Skeletal muscle cell (primary cell): ENCODE measurements at regions not wholly inside any gene's neighbourhood (a gene's known extent, or its start where the extent isn't known, plus 50 kb on each side); places are given as distances from the start of the nearest gene placed in this dataset.
"Not testable (repeated sequence)": the region's sequence is repeated elsewhere in the genome, so short reads cannot be mapped to it uniquely, and the experiment has no call there.

Experiments used
- DNase-seq: peaks from one replicate; pipeline ENCODE4 v3.0.0-alpha.2; 2010; ENCODE audit warnings: low read depth
- H3K4me3 ChIP-seq: 2 replicates; pipeline ENCODE4 v1.5.1; 2011; ENCODE audit warnings: low read depth, mild to moderate bottlenecking, control low read depth, low read length, moderate library complexity

GRCh38 chr2:122530814-122531213 lies 775.4 kb downstream of the TSN start:
- H3K4me3 ChIP-seq, result no peak overlapping the region
- no peak for DNase-seq

DNA sequence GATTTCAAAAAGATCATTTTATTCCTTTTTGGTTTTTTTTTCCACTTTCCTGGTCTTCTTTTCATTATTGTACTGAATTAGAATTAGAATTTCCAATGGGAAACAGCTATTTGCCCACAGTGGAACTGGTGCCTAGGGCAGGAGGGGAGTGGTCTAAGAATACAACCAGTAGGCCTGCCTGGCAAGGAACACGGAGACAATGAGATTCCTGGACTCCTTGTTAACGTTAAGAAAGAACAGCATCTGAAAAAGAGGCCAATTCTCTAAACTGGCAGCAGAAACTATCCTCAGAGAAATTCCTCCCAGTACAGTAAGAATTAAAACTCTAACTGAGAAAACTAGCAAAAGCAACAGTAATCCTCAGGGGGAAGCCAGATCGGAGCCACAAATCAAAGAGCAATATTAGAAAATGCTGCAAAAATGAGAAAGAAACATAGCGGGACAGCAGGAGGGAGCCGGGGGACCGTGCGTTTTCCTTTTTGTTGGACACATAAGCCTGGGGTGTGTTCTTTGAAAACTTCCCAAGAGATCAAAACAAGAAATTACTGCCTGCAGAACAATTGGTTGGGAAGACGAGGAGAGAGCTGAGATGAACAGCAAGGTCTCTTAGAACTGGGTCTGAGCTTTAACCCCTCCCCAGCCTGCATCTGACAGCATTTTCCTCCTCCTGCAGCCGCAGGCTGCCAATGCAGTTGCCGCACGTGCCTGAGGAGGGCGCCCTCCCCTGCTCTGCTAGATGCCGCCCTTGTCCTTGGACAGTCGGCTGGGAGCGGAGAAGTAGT lies 776.0 kb downstream of the TSN start:
- DNase-seq, result no peak
- no peak overlapping the region for H3K4me3 ChIP-seq

- no peak for DNase-seq
- no peak overlapping the region for H3K4me3 ChIP-seq
Observed at GRCh38 chr2:122532072-122532344, 776.6 kb downstream of the TSN start.

GRCh38 chr2:122532481-122532880 lies 777.0 kb downstream of the TSN start:
- DNase-seq, result no peak
- no peak overlapping the region for H3K4me3 ChIP-seq

DNA sequence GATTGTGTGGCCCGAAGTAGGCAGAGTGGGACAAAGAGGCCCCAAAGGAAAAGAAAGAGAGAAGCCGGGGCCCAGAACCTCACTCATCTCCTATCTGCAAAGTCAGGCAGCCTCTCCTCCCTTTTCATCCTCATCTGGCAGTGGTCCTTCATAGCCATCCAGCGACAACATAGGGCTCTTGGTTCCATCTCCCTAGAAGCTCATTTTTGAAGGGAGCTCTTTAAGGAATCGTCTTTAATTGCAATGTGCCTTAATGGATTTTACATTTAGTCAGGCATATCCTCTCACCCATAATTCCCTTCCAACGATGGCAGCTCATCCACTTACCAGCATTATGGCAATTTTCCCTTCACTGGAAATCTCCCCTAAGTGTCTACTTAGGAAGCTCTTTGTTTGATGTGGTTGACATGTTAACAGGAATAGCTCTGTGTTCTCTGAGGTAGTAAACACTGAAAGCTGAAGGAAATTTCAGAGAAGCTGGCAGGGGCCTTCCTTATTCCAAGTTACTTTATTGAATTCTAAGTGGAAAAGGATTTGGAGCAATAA lies 780.6 kb downstream of the TSN start:
- no peak for DNase-seq
- H3K4me3 ChIP-seq, result no peak overlapping the region

- H3K4me3 ChIP-seq, result no peak overlapping the region
- DNase-seq, result no peak
Observed at GRCh38 chr2:122539311-122539710, 783.9 kb downstream of the TSN start.

DNA sequence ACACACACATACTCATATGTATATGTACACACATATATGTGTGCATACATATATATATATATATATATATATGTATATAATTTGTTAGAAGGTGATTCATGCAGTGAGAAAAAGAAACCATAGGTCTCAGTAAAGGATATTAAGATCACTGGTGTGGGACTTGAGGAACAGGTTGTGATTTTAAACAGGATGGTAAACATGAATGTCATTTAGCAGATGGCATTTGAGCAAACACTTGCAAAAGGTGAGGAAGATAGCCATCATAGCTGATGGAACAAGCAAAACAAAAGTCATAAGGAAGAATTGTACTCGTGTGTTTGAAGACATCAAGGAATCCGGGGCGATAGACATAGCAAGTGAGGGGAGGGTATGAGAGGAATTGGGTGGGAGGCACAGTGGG lies 784.5 kb downstream of the TSN start:
- no peak overlapping the region for H3K4me3 ChIP-seq
- DNase-seq, result no peak

DNA sequence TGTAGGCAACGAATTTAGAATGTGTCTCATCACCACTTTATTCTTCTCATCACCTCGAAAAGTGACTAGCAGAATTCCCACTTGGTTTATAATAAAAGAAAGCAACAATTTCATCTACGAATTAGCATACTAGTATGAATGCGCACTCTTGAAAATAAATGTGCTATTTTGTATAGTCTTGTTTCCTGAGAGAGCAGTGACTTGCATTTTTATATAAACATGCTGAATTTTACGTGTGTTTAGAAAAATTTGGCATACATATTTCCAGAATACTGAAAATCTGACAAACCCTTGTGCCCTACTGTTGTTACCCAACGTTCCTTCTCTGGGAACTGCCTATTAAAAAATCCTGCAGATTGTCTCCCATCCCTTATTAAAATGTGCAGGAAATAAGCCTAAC lies 786.8 kb downstream of the TSN start:
- no peak for DNase-seq

DNA sequence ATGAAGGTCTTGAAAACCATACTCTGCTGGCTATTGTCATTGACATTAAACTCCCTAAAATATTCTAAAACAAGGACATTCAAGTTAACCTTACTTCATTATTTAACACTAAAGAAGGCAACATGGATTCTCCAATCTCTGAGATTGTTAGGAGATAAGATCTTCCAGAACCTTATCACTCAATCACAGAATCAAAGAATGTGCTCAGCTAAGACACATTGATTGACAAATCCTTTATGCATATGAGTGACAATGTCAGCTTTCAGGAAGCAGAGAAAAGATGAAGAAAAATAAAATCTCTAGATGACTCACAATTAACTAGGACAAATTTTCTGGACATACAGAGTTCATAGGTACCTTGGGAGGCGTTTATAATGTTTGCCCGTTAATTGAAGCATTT lies 787.2 kb downstream of the TSN start:
- no peak for DNase-seq
- H3K4me3 ChIP-seq, result no peak overlapping the region

More for the DNA sequence above, 786.8 kb downstream of the TSN start:
- H3K4me3 ChIP-seq, result no peak overlapping the region

DNA sequence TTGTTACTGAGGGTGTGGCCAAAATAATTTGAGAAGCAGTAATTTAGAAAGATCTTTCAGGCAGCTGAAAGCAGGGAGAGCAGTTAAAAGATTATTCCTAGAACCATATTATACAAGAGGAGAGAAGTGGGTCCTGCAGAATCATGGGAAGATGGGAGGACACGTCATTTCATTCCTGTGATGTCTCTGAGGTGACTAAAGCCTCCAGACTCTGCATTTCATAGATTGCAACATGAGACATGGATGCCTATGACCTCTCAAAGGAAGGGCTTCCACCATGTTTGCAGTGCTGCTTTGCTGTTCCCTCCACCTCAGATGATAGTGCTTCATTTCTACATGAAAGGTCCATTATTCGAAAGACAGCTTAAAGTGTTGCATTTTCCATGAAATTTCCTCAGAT lies 788.4 kb downstream of the TSN start:
- DNase-seq, result peak; percentile 25

DNA sequence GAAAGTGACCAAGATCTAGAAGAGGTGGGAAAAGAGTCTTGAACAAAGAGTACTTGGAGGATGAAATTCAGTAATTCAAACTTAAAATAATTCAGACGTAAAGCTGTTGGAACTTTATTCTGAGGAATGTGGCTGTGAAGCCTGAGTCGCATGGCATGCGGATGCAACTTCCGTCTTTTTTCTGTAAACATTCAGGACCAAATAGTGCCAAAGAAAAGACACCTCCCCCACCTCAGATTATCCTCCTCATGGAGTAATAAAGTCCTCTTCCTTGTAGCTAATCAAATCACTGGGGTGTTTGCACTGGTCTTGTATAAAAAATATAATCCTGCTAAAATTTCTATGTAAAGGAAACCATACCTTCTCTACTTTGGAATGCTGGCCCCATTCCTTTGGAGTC lies 790.4 kb downstream of the TSN start:
- H3K4me3 ChIP-seq, result no peak overlapping the region
- DNase-seq, result no peak

More for the DNA sequence above, 788.4 kb downstream of the TSN start:
- H3K4me3 ChIP-seq, result no peak overlapping the region

- no peak overlapping the region for H3K4me3 ChIP-seq
Observed at GRCh38 chr2:122562775-122563174, 807.3 kb downstream of the TSN start.

DNA sequence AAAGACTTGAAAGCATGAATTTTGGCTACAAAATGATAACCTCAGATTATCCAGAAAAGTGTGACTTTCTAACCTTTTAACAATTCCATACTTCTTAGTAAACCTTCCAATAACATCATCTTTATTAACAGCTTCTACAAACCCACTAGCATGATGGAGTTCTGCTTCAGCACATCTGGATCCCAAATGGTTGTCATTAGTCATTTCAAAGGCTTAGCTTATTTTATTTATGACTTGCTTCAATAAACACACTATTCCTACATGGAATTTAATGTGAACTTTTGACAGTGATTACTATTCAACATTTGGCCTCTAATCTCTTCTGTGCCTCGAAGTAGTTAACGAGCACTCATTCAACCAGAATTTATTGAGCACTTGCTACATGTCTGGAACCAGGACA lies 808.3 kb downstream of the TSN start:
- DNase-seq, result no peak
- no peak overlapping the region for H3K4me3 ChIP-seq

More at GRCh38 chr2:122562775-122563174, 807.3 kb downstream of the TSN start:
- DNase-seq, result no peak

DNA sequence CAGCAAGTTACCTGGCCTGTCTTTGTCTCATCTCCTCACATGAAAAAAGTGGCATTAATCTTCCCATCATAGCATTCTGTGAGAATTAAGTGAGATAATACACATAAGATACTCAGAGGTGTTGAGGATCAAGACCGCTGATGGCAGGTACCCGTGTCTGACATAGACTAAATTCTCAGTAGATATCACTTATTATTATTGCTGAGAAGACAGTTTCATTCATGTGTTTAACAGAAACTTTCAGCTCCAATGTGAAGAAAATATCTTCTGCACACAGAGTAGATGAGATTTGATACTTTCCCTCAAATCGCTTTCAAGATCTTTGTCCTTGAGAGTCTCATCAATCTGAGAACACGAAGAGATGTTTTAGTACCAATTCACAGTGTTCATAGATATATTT lies 809.4 kb downstream of the TSN start:
- DNase-seq, result no peak
- H3K4me3 ChIP-seq, result no peak overlapping the region

GRCh38 chr2:122565364-122565763 lies 809.9 kb downstream of the TSN start:
- DNase-seq, result no peak
- no peak overlapping the region for H3K4me3 ChIP-seq

- no peak for DNase-seq
- H3K4me3 ChIP-seq, result no peak overlapping the region
Observed at GRCh38 chr2:122570641-122571040, 815.2 kb downstream of the TSN start.

GRCh38 chr2:122571471-122571870 lies 816.0 kb downstream of the TSN start:
- DNase-seq, H3K4me3 ChIP-seq: not testable (repeated sequence)

DNA sequence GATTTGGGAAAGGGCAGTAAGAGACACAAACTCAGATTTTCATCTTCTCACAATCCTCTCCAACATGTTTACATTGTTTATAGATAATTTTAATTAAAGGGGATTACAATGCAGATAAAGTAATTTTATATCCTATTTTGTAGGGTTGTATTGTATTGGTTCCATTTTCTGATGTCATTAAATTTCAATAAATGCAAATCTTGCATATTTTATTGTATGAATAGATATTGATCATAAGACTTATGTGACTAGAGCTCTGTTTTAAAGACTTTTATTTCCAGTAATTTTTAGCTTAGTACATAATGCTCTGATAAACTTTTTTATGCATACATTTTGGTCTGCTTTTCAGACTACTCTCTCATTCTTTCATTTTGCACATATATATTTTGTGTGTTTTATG lies 819.6 kb downstream of the TSN start:
- no peak for DNase-seq
- H3K4me3 ChIP-seq, result no peak overlapping the region

DNA sequence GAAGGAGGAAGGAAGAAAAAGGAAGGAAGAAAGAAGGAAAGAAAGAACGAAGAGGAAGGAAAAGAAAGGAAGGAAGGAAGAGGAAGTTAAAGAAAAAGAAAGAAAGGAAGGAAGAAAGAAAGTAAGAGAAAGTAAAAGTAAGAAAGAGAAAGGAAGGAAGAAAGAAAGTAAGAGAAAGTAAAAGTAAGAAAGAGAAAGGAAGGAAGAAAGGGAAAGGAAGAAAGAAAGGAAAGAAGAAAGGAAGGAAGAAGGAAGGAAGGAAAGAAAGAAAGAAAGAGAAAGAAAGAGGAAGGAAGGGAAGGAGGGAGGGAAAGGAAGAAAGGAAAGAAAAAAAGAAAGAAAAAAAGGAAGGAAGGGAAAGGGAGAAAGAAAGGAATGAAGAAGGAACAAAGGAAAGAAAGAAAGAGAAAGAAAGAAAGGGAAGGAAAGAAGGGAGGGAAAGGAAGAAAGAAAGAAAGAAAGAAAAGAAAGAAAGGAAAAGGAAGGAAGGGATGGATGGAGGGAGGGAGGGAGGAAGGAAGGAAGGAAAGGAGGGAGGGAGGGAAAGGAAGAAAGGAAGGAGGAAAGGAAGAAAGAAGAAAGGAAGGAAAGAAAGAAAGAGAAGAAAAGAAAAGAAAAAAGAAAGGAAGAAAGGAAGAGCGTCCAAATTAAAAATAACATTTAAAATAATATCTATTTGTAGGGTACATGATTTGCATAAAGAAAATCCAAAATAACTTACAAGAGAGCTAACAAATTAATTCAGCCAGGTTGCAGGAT lies 827.9 kb downstream of the TSN start:
- DNase-seq, result no peak
- no peak overlapping the region for H3K4me3 ChIP-seq

DNA sequence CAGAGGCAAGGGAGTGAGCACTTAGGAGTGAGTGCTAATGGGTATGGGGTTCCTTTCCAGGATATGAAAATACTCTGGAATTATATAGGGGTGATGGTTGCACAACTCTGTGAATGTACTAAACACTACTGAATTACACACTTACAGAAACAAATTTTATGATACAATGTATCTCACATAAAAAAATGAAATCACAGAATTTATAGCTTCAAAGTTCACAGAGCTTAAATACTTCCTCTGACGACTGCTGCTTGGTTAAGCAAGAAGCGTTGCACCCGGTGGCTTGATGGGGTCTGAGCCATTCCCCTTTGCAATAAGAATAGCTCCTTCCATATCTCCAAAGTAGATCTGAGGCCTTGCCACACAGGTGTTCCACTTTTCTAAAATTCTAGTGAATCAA lies 835.1 kb downstream of the TSN start:
- DNase-seq, result no peak
- no peak overlapping the region for H3K4me3 ChIP-seq

DNA sequence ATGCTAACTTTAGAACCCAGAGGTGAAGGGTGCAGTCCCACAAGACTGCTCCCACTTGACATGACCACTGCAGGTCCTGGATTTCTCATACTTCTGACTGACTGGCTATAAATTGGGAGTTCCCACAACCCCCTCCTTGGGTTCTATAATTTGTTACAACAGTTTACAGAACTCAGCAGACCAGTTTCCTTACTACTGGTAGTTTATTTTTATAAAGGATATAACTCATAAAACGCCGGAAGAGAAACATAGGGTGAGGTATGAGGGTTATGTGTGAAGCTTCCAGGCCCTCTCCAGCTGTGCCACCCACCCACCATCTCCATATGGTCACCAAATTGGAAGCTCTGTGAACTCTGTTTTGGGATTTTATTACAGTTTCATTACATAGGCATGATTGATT lies 839.6 kb downstream of the TSN start:
- no peak for DNase-seq
- H3K4me3 ChIP-seq, result no peak overlapping the region
